ENCODE measurements at regions not wholly inside any gene's neighbourhood (a gene's known extent, or its start where the extent isn't known, plus 50 kb on each side); places are given as distances from the start of the nearest gene placed in this dataset.

- H3K4me3 Mint-ChIP-seq, result no peak overlapping the region
- no peak overlapping the region for H3K14ac ChIP-seq (ENCODE audit: insufficient read depth, low read length)
- H4K91ac ChIP-seq (ENCODE audit: insufficient read length, low read depth, low read length), result no peak overlapping the region
- no peak overlapping the region for H2BK12ac ChIP-seq (ENCODE audit: insufficient read length, low read depth, low read length)
- no peaks in the 10 kb centered on the region; a peak in 1 of 7 replicates for H3K36me3 Mint-ChIP-seq (ENCODE audit: insufficient read depth in 1 of 3, low read depth in 3 of 3)
- no peaks in the 10 kb centered on the region for H3K79me2 ChIP-seq (ENCODE audit: insufficient read depth, low read length)
- no peak overlapping the region for H3K18ac ChIP-seq (ENCODE audit: insufficient read length, low read depth, low read length)
- no peak overlapping the region for H3K23ac ChIP-seq (ENCODE audit: insufficient read length, low read depth, low read length)
- H2BK5ac ChIP-seq (ENCODE audit: insufficient read length, low read length), result no peak overlapping the region
- no peak overlapping the region for H3K56ac ChIP-seq (ENCODE audit: insufficient read length, low read depth, low read length)
- H3K27me3 ChIP-seq (ENCODE audit: insufficient read depth, low read length), result no peaks in the 10 kb centered on the region
- H3K4me1 ChIP-seq (ENCODE audit: insufficient read depth, low read length), result peaks cover 4% of the 10 kb centered on the region; the same call in 1 of the 2 replicates
- TF ChIP-seq, protein P1, sequence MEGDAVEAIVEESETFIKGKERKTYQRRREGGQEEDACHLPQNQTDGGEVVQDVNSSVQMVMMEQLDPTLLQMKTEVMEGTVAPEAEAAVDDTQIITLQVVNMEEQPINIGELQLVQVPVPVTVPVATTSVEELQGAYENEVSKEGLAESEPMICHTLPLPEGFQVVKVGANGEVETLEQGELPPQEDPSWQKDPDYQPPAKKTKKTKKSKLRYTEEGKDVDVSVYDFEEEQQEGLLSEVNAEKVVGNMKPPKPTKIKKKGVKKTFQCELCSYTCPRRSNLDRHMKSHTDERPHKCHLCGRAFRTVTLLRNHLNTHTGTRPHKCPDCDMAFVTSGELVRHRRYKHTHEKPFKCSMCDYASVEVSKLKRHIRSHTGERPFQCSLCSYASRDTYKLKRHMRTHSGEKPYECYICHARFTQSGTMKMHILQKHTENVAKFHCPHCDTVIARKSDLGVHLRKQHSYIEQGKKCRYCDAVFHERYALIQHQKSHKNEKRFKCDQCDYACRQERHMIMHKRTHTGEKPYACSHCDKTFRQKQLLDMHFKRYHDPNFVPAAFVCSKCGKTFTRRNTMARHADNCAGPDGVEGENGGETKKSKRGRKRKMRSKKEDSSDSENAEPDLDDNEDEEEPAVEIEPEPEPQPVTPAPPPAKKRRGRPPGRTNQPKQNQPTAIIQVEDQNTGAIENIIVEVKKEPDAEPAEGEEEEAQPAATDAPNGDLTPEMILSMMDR (conservative IDR thresholded peaks at IDR 0.05), result no peak
- H3K27ac ChIP-seq (ENCODE audit: insufficient read length, low read depth, low read length), result no peak overlapping the region
- no peak overlapping the region for H3K4me2 ChIP-seq (ENCODE audit: insufficient read depth, insufficient read length, low read length)
- no peak overlapping the region for H2AFZ ChIP-seq (ENCODE audit: low read length)
- H4K5ac ChIP-seq (ENCODE audit: insufficient read length, low read depth, low read length), result no peak overlapping the region
- H2AK5ac ChIP-seq (ENCODE audit: insufficient read length, low read length), result no peak overlapping the region
- no peak overlapping the region for H2BK15ac ChIP-seq (ENCODE audit: low read depth, low read length)
- H3K9me3 ChIP-seq (ENCODE audit: control insufficient read depth, low read depth, low read length), result no peaks in the 10 kb centered on the region
- no peak overlapping the region for H3T11ph ChIP-seq (ENCODE audit: low read length)
- H4K8ac ChIP-seq (replicated peaks; ENCODE audit: insufficient read length, low read depth, low read length), result no peak overlapping the region
- H3K79me1 ChIP-seq (ENCODE audit: insufficient read depth, low read depth, low read length, poor library complexity, severe bottlenecking), result no peaks in the 10 kb centered on the region
- no peak for DNase-seq
- no peaks in the 10 kb centered on the region for H3K9me3 Mint-ChIP-seq
- H4K20me1 ChIP-seq (ENCODE audit: control insufficient read depth, insufficient read depth, insufficient read length), result no peaks in the 10 kb centered on the region
- H3K4me1 Mint-ChIP-seq, result peaks cover 7 to 11% of the 10 kb centered on the region in 2 experiments
- H3K9ac ChIP-seq (ENCODE audit: extremely low read depth, insufficient read length, low read length), result no peak overlapping the region
- 0 out of 7 replicates have a peak overlapping the region, but pooled peaks of 1 of the 3 experiments have one; percentile 12 for H3K27ac Mint-ChIP-seq
- H2BK20ac ChIP-seq (ENCODE audit: low read depth, low read length, poor library complexity, severe bottlenecking), result no peak overlapping the region
- no CpG with 5 or more reads among the region's 2 CpGs for WGBS (ENCODE audit: extremely low coverage, insufficient read length, low lambda C conversion rate)
- H3K27me3 Mint-ChIP-seq (ENCODE audit: low read depth), result no peaks in the 10 kb centered on the region
- H2BK120ac ChIP-seq (ENCODE audit: low read depth, low read length, poor library complexity, severe bottlenecking), result no peak overlapping the region
- H3K4ac ChIP-seq (ENCODE audit: low read depth, low read length), result no peak overlapping the region
- no peaks in the 10 kb centered on the region for H3K23me2 ChIP-seq (ENCODE audit: insufficient read length, low read depth, low read length, poor library complexity, severe bottlenecking)
Measured at GRCh38 chr2:78355967-78356366, 669.5 kb upstream of the REG3G start.

Data from H9 (cell line).